ENCODE measurements at regions not wholly inside any gene's neighbourhood (a gene's known extent, or its start where the extent isn't known, plus 50 kb on each side); places are given as distances from the start of the nearest gene placed in this dataset.

DNA sequence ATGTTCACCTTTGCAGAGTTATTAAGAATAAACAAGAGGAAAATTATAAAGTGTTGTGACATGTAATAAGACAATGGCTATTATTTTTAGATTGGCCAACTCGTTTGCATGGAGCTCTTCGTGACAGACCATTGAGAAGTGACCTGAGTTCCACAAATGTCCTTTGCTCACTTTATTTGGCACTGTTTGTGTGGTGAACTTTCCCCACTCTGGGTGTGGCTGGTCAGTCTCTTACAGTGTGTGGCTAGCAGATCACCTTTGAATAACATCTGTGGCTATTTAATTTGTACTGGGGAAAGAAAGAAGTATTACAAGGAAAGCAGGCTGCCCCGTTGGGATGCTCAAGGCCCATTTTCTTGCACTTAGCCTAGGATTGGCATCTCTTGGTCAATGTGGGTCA, 274.1 kb upstream of the WWC1 start:
- TF ChIP-seq FOXP2 (optimal IDR thresholded peaks at IDR 0.05; ENCODE audit: control extremely low read depth, extremely low read length, insufficient read depth) (no peak), EZH2 (IDR thresholded peaks at IDR 0.05) (no peak), POLR2AphosphoS5 (IDR thresholded peaks at IDR 0.05; ENCODE audit: borderline replicate concordance, low read depth, low read length) (no peak)
